Amniotic epithelial cell (primary cell): ENCODE measurements at regions not wholly inside any gene's neighbourhood (a gene's known extent, or its start where the extent isn't known, plus 50 kb on each side); places are given as distances from the start of the nearest gene placed in this dataset.

ENCODE experiments used
- DNase-seq: peaks from one replicate; pipeline ENCODE4 v3.0.0-alpha.2; 2010; ENCODE audit warnings: low read depth

- DNase-seq, result no peak
Measured at GRCh38 chr5:173464813-173465212, 136.6 kb upstream of the STC2 start.

- no peak for DNase-seq
Measured at GRCh38 chr5:173463207-173463606, 135.0 kb upstream of the STC2 start.

GRCh38 chr5:173458828-173459609 is 130.8 kb upstream of the STC2 start:
- peak; percentile 90 for DNase-seq

GRCh38 chr5:173457482-173457881 is 129.3 kb upstream of the STC2 start:
- DNase-seq, result peak; percentile 32

DNA sequence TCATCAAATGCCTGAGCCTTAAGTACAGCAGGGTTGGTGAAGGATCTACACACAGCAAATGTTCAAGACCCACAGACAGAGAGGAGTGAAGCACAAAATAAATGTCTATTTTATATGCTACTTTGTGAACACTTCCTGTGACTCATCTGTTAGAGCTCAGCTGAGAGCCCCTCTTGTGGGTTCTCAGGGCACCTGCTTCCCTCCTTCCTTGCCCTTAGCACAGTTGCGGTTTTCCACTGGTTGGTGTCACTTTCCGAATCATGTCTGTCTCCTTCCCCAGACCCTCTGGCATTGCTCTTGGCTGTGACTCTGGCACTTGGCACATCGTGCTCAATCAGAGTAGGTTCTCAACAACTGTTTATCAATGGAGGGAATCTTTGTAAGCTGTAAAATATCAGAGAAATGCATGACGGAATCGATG is 128.5 kb upstream of the STC2 start:
- peak; percentile 35 for DNase-seq

DNA sequence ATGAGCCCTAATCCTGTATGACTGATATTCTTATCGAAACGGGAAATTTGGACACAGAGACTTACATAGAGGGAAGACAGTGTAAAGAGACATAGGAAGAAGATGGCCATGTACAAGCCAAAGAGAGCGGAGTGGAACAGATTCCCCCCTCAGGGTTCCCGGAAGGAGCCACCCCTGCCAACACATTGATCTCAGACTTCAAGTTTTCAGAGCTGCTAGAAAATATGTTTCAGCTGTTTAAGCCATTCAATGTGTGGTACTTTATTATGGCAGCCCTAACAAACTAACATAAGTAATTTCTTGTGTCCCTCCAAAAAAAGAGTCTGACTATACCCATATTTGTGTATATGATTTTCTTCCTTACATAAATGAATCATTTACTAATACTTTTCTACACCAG is 128.0 kb upstream of the STC2 start:
- DNase-seq, result no peak

- no peak for DNase-seq
Measured at GRCh38 chr5:173455599-173455957, 127.4 kb upstream of the STC2 start.

DNA sequence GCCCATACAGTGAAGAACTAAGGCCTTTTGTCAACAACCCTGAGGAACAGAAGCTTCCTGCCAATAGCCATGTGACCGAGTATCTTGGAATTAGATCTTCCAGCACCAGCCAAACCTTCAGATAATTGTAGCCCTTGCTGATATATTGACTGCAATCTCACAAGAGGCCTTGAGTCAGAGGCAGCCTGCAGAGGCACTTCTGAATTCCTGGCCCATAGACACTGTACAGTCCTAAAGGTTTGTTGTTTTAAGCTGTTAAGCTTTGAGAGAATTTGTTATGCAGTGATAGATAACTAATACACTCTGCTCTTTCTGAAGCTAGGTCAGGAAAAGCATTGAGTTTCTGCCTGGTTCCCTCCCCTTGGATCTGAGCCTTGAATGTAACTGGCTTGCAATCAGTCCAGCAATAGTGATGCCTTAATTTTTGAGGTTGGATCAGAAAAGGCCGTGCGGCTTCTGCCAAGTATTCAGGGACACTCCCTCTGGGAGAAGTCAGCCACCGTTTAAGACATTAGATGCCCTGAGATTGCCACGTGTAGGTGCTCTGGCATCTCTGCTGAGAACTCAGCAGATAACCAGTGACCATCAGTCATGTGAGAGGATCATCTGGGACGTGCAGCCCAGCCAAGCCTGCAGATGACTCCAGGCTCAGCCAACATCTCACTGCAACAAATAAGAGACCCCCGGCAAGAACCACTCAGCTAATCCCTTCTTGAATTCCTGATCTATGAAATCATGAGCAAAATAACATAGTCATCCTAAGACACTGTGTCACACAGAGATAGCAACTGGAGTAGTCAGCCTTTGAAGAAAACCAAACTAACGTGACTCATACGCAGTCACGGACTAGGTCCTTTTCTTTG is 126.8 kb upstream of the STC2 start:
- DNase-seq, result peak; percentile 98

- DNase-seq, result peak; percentile 48
Measured at GRCh38 chr5:173454361-173454735, 126.1 kb upstream of the STC2 start.

GRCh38 chr5:173453167-173453566 is 125.0 kb upstream of the STC2 start:
- no peak for DNase-seq

DNA sequence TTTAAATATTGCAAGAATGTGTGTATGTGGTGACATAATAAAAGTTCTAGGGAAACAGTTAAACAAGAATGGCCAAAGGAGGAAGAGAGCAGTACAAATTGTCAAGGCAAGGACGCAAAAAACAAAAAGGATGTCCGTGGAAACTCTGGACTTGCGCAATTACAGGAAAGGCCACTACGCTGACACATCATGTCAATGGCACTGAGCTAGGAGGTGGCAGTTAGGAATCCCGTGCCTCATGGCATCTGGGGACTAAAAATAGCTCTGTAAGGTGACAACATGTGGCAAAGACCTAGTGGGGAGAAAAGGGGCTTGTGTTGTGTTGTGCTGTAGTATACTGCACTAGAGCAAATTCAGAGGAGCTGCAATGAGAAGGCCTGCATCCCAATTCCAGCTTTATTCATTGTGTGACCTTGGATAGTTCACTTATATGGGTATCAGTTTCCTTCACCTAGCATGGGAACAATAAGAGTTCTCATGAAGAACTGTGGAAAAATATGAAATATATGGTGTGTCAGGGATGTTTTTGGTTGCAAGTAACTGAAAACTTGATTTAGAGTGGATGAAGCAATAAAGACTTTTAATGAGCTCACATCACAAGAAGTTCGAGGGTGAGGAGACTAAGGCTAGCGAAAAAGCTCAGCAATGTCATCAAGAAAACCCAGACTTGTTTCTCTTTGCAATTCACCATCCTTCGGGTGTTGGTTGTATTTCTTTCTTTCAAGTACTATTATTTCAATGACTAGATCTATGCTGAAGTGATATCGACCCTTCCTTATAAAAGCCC is 124.1 kb upstream of the STC2 start:
- peak; percentile 43 for DNase-seq

DNA sequence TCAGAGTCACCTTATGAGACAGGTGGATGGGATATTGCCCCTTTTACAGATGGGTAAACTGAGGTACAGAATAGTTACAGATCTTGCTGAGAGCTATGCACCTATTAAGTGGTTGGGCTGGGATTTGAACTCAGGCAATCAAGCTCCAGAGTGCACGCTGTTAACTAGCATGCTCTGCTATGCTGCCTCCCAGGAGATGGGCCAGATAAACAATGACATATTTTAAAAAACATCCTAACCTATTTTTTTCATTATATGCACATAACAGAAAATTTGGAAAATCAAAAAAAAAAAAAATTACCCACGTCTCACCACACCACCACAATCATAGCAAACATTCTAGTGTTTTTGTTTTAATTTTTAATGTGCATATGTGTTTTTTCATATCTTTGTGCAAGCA is 123.4 kb upstream of the STC2 start:
- DNase-seq, result no peak

DNA sequence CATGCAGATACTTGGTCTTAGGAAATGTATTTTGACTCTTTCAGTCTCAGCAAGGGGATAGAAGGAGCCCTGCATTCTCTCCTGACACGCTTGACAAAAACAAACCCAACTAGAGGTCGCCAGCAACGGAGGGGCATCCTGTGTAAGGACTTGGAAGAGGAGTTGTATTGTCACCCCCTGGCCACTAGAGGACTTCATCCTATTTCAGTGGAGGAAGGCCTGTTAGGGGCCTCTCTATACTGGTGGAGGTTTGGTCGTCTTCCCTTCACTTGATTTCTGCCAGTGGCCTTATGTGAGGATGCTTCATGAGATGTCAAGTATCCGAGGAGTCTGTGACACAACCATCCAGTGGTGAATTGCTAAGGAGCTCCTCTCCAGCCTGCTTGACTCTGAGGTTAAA is 122.8 kb upstream of the STC2 start:
- DNase-seq, result peak; percentile 47

GRCh38 chr5:173450188-173450587 is 122.0 kb upstream of the STC2 start:
- DNase-seq, result no peak

DNA sequence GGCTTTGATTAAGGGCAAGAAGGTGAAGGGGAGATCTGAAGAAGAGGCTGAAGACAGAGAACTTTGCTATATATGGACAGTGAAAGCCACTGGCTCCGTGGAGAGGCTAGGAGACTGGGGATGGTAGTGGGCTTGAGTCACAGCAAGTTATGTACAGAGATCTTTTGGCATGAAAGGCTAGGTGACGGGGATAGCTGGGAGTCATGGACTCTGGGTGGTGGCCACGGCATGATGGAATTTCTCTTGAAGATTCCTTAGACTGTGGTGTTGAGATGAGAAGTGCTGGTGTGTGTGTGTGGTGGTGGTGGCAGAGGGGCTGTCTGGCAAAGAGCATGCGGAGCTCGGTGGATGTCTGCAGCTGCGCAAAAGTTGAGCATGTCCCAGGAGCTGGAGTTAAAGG is 120.6 kb upstream of the STC2 start:
- no peak for DNase-seq

DNA sequence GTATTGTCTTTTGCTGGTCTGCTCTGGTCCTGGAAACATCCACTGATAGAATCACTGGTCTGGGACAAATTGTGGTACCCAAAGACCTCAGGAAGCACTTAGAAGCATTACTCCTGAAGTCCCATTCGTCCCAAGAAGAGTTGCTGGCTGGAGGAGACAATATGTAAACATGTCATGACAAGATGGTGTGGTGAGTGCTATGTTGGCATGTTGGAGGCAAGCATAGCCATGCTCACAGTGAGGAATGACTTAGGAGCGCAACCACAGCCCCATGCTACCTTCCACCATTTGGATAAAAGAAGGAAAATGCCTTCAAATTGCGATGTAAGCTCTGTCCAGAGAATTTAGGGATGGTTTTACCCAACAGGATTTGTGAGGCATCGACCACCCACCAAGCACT is 115.8 kb upstream of the STC2 start:
- DNase-seq, result no peak

GRCh38 chr5:173441053-173441628 is 112.9 kb upstream of the STC2 start:
- no peak for DNase-seq

DNA sequence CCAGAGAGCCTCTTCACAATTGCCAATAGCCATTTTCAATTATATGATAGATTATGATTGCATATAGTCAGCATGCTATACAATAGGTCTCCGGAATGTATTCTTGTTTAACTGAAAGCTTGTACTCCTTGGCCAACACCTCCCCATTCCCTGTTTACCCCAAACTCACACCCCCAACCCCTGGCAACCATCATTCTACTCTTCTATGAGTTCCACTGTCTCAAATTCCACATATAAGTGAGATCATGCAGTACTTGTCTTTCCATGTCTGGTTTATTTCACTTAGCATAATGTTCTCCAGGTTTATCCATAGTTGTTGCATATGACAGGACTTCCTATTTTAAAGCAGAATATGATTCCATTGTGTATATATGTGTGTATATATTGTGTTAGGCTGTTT is 110.7 kb upstream of the STC2 start:
- DNase-seq, result no peak

- DNase-seq, result no peak
Measured at GRCh38 chr5:173435447-173435846, 107.2 kb upstream of the STC2 start.

- no peak for DNase-seq
Measured at GRCh38 chr5:173434270-173434669, 106.1 kb upstream of the STC2 start.

DNA sequence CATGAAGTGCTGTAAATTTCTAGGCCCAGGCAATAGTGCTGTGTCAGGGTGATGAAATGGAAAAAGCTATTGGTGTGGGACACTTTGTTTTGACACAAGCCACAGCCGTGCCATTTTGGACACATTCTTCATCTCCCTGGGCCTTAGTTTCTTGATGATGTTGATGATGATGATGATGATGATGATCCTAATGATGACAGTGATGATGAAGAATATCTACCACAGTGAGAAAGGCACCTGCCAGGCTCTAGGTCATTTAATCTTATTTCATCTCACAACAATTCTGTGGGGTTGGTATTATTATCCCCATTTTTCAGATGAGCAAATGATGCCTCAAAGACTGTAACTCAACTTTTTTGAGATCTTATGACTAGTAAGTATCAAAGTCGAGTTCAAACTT is 102.2 kb upstream of the STC2 start:
- no peak for DNase-seq

GRCh38 chr5:173429489-173430150 is 101.4 kb upstream of the STC2 start:
- peak; percentile 52 for DNase-seq
